Hematopoietic multipotent progenitor cell treated with erythropoietin and hydrocortisone succinate and interleukin-3 and kit ligand, for 6 days (in vitro differentiated cells): ENCODE measurements at regions not wholly inside any gene's neighbourhood (a gene's known extent, or its start where the extent isn't known, plus 50 kb on each side); places are given as distances from the start of the nearest gene placed in this dataset.
"Not testable (repeated sequence)": the region's sequence is repeated elsewhere in the genome, so short reads cannot be mapped to it uniquely, and the experiment has no call there.

Source experiments
- DNase-seq: peaks from one replicate; pipeline ENCODE4 v3.0.0-alpha.2; 2015

GRCh38 chr3:89533275-89533674, 425.9 kb downstream of the EPHA3 start:
- no peak for DNase-seq

- DNase-seq, result not testable (repeated sequence)
Observed at GRCh38 chr3:89554587-89554986, 447.2 kb downstream of the EPHA3 start.

- DNase-seq, result no peak
Observed at GRCh38 chr3:89558711-89559110, 451.3 kb downstream of the EPHA3 start.

- DNase-seq, result no peak
Observed at GRCh38 chr3:89560568-89560967, 453.1 kb downstream of the EPHA3 start.

GRCh38 chr3:89562373-89562772, 455.0 kb downstream of the EPHA3 start:
- no peak for DNase-seq

- DNase-seq, result no peak
Observed at GRCh38 chr3:89565098-89565497, 457.7 kb downstream of the EPHA3 start.

GRCh38 chr3:89570465-89570864, 463.0 kb downstream of the EPHA3 start:
- DNase-seq, result no peak

- no peak for DNase-seq
Observed at GRCh38 chr3:89571298-89571697, 463.9 kb downstream of the EPHA3 start.

GRCh38 chr3:89571707-89572106, 464.3 kb downstream of the EPHA3 start:
- DNase-seq, result no peak

- no peak for DNase-seq
Observed at GRCh38 chr3:89572261-89572660, 464.8 kb downstream of the EPHA3 start.

GRCh38 chr3:89576417-89576816, 469.0 kb downstream of the EPHA3 start:
- no peak for DNase-seq

GRCh38 chr3:89577637-89578530, 470.5 kb downstream of the EPHA3 start:
- DNase-seq, result no peak

GRCh38 chr3:89580859-89581258, 473.4 kb downstream of the EPHA3 start:
- no peak for DNase-seq

GRCh38 chr3:89584398-89584797, 477.0 kb downstream of the EPHA3 start:
- DNase-seq, result no peak

- DNase-seq, result no peak
Observed at GRCh38 chr3:89586256-89586655, 478.8 kb downstream of the EPHA3 start.

- no peak for DNase-seq
Observed at GRCh38 chr3:89586676-89587075, 479.3 kb downstream of the EPHA3 start.

GRCh38 chr3:89606151-89606550, 498.7 kb downstream of the EPHA3 start:
- DNase-seq, result no peak

GRCh38 chr3:89612027-89612426, 504.6 kb downstream of the EPHA3 start:
- DNase-seq, result no peak

- no peak for DNase-seq
Observed at GRCh38 chr3:89613241-89613640, 505.8 kb downstream of the EPHA3 start.

- no peak for DNase-seq
Observed at GRCh38 chr3:89617706-89618105, 510.3 kb downstream of the EPHA3 start.

- DNase-seq, result no peak
Observed at GRCh38 chr3:89619263-89619662, 511.8 kb downstream of the EPHA3 start.

GRCh38 chr3:89622063-89622700, 514.8 kb downstream of the EPHA3 start:
- DNase-seq, result no peak

GRCh38 chr3:89624494-89624893, 517.1 kb downstream of the EPHA3 start:
- no peak for DNase-seq

GRCh38 chr3:89625945-89626344, 518.5 kb downstream of the EPHA3 start:
- no peak for DNase-seq
